ENCODE measurements at regions not wholly inside any gene's neighbourhood (a gene's known extent, or its start where the extent isn't known, plus 50 kb on each side); places are given as distances from the start of the nearest gene placed in this dataset.

DNA sequence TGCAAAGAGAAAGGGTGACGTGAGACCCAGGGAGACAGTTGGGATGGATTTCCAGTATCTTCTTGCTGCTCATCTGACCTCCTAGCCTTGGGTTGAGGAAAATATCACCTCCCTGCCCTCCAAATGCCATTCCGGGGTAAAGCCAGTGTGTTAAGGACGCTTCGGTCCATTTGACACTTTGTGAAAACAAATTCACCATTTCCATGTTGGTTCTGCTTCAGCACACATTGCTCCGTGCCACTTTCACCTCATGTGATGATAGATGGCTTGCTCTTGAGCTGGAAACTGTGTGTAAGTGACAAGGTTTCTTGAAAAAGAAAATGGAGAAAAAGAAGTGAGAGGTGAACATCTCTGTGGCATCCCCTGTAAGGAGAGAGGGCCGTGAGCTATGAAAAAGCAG is 256.1 kb upstream of the PGRMC2 start:
- TF ChIP-seq, protein P1, sequence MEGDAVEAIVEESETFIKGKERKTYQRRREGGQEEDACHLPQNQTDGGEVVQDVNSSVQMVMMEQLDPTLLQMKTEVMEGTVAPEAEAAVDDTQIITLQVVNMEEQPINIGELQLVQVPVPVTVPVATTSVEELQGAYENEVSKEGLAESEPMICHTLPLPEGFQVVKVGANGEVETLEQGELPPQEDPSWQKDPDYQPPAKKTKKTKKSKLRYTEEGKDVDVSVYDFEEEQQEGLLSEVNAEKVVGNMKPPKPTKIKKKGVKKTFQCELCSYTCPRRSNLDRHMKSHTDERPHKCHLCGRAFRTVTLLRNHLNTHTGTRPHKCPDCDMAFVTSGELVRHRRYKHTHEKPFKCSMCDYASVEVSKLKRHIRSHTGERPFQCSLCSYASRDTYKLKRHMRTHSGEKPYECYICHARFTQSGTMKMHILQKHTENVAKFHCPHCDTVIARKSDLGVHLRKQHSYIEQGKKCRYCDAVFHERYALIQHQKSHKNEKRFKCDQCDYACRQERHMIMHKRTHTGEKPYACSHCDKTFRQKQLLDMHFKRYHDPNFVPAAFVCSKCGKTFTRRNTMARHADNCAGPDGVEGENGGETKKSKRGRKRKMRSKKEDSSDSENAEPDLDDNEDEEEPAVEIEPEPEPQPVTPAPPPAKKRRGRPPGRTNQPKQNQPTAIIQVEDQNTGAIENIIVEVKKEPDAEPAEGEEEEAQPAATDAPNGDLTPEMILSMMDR (conservative IDR thresholded peaks at IDR 0.05; ENCODE audit: low read length), result no peak
- TF ChIP-seq EZH2phosphoT487 (IDR thresholded peaks at IDR 0.05; ENCODE audit: borderline replicate concordance, low read depth, low read length), result no peak
